ENCODE measurements at regions not wholly inside any gene's neighbourhood (a gene's known extent, or its start where the extent isn't known, plus 50 kb on each side); places are given as distances from the start of the nearest gene placed in this dataset.

DNA sequence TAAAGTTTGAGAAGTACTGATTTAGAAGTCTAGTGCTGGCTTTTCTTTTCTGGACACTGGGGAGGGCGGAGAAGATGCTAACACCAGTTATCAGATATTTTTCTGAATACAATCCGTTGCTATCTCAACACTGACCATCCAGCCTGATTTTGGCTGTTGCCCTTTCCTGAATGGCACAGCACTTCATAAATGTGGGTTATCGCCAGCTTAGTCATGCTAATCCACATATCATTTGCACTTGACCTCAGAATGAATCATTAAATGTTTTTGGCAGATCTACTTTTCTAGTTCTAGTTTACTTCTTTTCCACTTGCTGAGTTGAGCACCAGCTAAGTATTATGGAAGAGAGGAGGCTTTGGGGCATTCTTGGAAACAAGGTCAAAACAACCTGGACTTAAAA lies 60.8 kb upstream of the ESX1 start:
- no peaks in the 10 kb centered on the region for H3K79me2 ChIP-seq
- H3K27me3 ChIP-seq (ENCODE audit: control insufficient read depth, insufficient read depth, low read length), result no peaks in the 10 kb centered on the region
- no peak overlapping the region for H3K4me3 ChIP-seq (ENCODE audit: low read depth, low read length)
- H2AFZ ChIP-seq, result no peak overlapping the region
- H3K9ac ChIP-seq, result no peak overlapping the region
- TF ChIP-seq, protein P1, sequence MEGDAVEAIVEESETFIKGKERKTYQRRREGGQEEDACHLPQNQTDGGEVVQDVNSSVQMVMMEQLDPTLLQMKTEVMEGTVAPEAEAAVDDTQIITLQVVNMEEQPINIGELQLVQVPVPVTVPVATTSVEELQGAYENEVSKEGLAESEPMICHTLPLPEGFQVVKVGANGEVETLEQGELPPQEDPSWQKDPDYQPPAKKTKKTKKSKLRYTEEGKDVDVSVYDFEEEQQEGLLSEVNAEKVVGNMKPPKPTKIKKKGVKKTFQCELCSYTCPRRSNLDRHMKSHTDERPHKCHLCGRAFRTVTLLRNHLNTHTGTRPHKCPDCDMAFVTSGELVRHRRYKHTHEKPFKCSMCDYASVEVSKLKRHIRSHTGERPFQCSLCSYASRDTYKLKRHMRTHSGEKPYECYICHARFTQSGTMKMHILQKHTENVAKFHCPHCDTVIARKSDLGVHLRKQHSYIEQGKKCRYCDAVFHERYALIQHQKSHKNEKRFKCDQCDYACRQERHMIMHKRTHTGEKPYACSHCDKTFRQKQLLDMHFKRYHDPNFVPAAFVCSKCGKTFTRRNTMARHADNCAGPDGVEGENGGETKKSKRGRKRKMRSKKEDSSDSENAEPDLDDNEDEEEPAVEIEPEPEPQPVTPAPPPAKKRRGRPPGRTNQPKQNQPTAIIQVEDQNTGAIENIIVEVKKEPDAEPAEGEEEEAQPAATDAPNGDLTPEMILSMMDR (IDR thresholded peaks at IDR 0.05), result no peak
- no peaks in the 10 kb centered on the region for H3K9me3 ChIP-seq (ENCODE audit: control insufficient read depth, low read length)
- no peak overlapping the region for H3K27ac ChIP-seq
- H3K4me2 ChIP-seq (ENCODE audit: low read length), result no peak overlapping the region
- no peaks in the 10 kb centered on the region for H3K36me3 ChIP-seq (ENCODE audit: control insufficient read depth, insufficient read depth, low read length)
- H3K4me1 ChIP-seq, result no peaks in the 10 kb centered on the region

DNA sequence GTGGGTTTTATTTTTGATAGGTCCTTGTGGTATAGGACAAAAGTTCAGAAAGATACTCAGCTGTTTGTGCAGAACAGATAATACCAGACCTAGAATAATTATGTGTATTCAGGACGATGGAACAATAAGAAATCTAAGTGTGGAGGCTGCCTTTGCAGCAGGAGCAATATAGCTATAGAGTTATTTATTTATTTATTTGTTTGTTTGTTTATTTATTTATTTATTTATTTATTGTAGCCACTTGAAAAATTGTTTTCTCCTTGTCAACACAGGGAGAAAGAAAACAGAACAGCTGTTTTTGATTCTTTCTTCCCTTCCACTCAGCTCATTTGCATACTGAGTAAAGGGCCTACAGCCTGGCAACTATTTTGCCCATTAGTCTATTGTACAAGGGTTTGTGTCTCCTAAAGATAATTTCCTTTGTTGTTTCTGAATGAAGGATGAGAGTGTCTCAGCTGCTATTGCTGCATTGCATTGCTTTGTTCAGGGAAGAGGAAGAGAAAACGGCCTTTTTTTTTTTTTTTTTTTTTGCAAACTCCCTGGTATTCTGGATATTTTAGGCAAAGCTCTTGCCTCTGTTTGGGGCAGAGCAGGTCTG lies 56.0 kb upstream of the ESX1 start:
- H3K9ac ChIP-seq, result no peak overlapping the region
- H3K79me2 ChIP-seq, result no peaks in the 10 kb centered on the region
- no peaks in the 10 kb centered on the region for H3K4me1 ChIP-seq
- no peak overlapping the region for H2AFZ ChIP-seq
- H3K27me3 ChIP-seq (ENCODE audit: control insufficient read depth, insufficient read depth, low read length), result no peaks in the 10 kb centered on the region
- no peak overlapping the region for H3K4me2 ChIP-seq (ENCODE audit: low read length)
- TF ChIP-seq, protein P1 (IDR thresholded peaks at IDR 0.05), result no peak
- no peaks in the 10 kb centered on the region for H3K36me3 ChIP-seq (ENCODE audit: control insufficient read depth, insufficient read depth, low read length)
- no peak overlapping the region for H3K27ac ChIP-seq
- H3K4me3 ChIP-seq (ENCODE audit: low read depth, low read length), result no peak overlapping the region
- H3K9me3 ChIP-seq (ENCODE audit: control insufficient read depth, low read length), result no peaks in the 10 kb centered on the region

DNA sequence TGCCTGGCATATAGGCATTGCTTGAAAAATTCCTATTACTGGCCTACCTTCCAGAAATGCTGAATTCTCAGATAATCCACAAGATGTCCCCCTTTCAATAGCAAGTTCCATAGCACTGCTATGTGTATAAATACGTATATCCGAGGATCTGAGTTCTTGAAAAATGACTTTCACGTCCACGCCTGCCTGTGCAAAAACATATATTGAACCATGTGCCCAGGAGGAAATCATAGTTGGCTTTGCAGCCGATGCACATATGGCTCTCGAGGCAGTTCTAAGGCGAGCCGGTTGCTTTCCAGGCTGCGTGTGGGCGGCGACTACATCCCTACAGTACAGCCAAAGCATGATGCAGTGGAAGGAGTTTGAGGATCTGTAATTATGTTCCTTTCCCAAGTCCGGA lies 55.4 kb upstream of the ESX1 start:
- Histone ChIP-seq H2AFZ (no peak overlapping the region), H3K9me3 (ENCODE audit: control insufficient read depth, low read length) (no peaks in the 10 kb centered on the region), H3K4me3 (ENCODE audit: low read depth, low read length) (no peak overlapping the region), H3K27ac (no peak overlapping the region), H3K9ac (no peak overlapping the region), H3K79me2 (no peaks in the 10 kb centered on the region), H3K27me3 (ENCODE audit: control insufficient read depth, insufficient read depth, low read length) (no peaks in the 10 kb centered on the region), H3K4me2 (ENCODE audit: low read length) (no peak overlapping the region), H3K4me1 (no peaks in the 10 kb centered on the region), H3K36me3 (ENCODE audit: control insufficient read depth, insufficient read depth, low read length) (no peaks in the 10 kb centered on the region)
- TF ChIP-seq, protein P1 (IDR thresholded peaks at IDR 0.05), result no peak

GRCh38 chrX:104309169-104309568 lies 54.4 kb upstream of the ESX1 start:
- H3K4me3 ChIP-seq (ENCODE audit: low read depth, low read length), result no peak overlapping the region
- no peak overlapping the region for H2AFZ ChIP-seq
- TF ChIP-seq, protein P1 (IDR thresholded peaks at IDR 0.05), result no peak
- no peaks in the 10 kb centered on the region for H3K36me3 ChIP-seq (ENCODE audit: control insufficient read depth, insufficient read depth, low read length)
- H3K9ac ChIP-seq, result no peak overlapping the region
- H3K4me1 ChIP-seq, result no peaks in the 10 kb centered on the region
- H3K9me3 ChIP-seq (ENCODE audit: control insufficient read depth, low read length), result no peaks in the 10 kb centered on the region
- no peak overlapping the region for H3K27ac ChIP-seq
- H3K4me2 ChIP-seq (ENCODE audit: low read length), result no peak overlapping the region
- no peaks in the 10 kb centered on the region for H3K79me2 ChIP-seq
- no peaks in the 10 kb centered on the region for H3K27me3 ChIP-seq (ENCODE audit: control insufficient read depth, insufficient read depth, low read length)

DNA sequence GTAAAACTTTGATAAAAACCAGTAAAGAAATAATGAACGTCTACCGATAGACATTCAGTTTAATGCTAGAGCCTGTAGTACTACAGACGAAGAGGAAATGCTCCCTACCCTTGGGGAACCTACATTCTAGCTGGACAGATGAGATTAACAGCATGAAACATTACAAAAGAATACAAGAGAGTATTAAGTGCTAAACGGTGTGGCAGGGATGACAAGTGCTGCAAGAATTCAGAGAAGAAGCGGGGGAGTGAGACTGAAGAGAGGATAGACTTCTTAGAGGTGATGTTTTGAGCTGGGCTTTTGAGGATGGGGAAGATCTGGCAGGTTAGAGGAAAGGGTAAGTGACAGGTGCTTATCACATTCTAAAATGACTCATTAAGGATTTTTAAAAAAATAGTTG lies 52.6 kb upstream of the ESX1 start:
- no peak overlapping the region for H2AFZ ChIP-seq
- H3K9me3 ChIP-seq (ENCODE audit: control insufficient read depth, low read length), result no peaks in the 10 kb centered on the region
- H3K9ac ChIP-seq, result no peak overlapping the region
- H3K4me1 ChIP-seq, result no peaks in the 10 kb centered on the region
- no peak overlapping the region for H3K27ac ChIP-seq
- H3K4me2 ChIP-seq (ENCODE audit: low read length), result no peak overlapping the region
- TF ChIP-seq, protein P1 (IDR thresholded peaks at IDR 0.05), result no peak
- H3K4me3 ChIP-seq (ENCODE audit: low read depth, low read length), result no peak overlapping the region
- H3K79me2 ChIP-seq, result no peaks in the 10 kb centered on the region
- H3K36me3 ChIP-seq (ENCODE audit: control insufficient read depth, insufficient read depth, low read length), result no peaks in the 10 kb centered on the region
- H3K27me3 ChIP-seq (ENCODE audit: control insufficient read depth, insufficient read depth, low read length), result no peaks in the 10 kb centered on the region

All from parathyroid adenoma (tissue), 2 donors.